GM12872 (cell line): ENCODE measurements at regions not wholly inside any gene's neighbourhood (a gene's known extent, or its start where the extent isn't known, plus 50 kb on each side); places are given as distances from the start of the nearest gene placed in this dataset.

Experiments
- CTCF ChIP-seq: IDR thresholded peaks from 3 replicates; pipeline ENCODE4 v1.5.1; 2011; ENCODE audit warnings: low read depth, mild to moderate bottlenecking, low read length, moderate library complexity; ENCODE audit not compliant: insufficient read depth

DNA sequence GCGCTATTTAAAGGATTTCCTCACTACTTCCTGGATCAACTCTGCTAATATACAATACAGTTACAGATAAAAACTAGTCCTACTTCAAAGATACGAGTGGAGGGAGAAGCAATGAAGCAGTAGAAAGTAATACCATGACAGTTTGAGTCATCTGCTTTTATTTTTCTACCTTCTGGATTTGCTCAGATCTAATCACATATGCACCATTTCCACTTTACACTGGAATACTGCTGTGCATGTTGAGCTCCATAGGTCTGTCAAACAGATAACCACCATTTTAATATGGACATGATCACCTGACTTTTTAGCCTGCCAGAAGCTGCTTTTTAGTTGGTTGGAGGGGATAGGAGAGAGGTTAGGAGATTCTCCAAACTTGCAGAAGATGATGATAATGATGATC is 92.5 kb downstream of the MMUT start:
- no peak for TF ChIP-seq CTCF

DNA sequence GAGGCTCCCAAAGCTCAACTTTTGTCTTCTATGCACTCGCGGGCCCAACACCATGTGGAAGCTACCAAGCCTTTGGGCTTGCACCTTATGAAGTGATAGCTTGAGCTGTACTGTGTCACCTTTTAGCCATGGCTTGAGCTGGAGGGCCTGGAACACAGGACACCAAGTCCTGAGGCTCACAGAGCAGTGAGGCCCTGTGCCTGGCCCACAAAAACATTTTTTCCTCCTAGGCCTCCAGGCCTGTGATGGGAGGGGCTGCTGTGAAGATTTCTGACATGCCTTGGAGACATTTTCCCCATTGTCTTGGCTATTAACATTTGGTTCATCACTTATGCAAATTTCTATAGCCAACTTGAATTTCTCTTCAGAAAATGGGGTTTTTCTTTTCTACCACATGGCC is 96.5 kb downstream of the MMUT start:
- no peak for TF ChIP-seq CTCF

GRCh38 chr6:49348561-49348960 is 114.5 kb downstream of the MMUT start:
- no peak for TF ChIP-seq CTCF

DNA sequence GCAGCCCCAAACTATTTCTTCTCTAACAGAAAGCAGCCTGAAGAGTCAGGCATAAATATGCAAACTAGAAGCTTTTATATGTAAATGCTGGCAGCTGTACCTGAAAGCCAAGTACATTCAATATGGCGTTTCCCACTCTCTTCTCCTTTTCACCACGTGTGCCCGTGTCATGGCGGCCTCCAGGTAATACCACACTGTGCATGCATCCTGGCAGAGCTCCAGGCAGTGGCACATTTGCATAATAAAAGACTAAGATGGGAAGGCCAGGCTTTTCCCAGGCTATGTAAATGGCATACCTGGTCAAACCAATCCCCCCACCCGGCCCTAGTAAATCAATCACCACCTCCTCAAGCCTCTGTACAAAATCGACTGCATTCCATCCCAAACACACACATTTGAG is 120.6 kb downstream of the MMUT start:
- no peak for TF ChIP-seq CTCF

DNA sequence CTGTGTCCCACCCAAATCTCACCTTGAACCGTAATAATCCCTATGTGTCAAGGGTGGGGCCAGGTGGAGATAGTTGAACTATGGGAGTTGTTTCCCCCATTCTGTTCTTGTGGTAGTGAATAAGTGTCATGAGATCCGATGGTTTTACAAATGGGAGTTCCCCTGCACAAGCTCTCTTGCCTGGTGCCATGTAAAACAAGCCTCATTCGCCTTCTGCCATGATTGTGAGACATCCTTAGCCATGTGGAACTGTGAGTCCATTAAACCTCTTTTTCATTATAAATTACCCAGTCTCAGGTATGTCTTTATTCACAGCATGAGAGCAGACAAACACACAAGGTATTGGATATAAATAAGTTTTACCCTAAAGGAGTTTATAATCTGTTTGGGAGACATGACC is 121.2 kb downstream of the MMUT start:
- TF ChIP-seq CTCF = no peak

GRCh38 chr6:49339096-49339495 is 124.0 kb downstream of the MMUT start:
- TF ChIP-seq CTCF = no peak

DNA sequence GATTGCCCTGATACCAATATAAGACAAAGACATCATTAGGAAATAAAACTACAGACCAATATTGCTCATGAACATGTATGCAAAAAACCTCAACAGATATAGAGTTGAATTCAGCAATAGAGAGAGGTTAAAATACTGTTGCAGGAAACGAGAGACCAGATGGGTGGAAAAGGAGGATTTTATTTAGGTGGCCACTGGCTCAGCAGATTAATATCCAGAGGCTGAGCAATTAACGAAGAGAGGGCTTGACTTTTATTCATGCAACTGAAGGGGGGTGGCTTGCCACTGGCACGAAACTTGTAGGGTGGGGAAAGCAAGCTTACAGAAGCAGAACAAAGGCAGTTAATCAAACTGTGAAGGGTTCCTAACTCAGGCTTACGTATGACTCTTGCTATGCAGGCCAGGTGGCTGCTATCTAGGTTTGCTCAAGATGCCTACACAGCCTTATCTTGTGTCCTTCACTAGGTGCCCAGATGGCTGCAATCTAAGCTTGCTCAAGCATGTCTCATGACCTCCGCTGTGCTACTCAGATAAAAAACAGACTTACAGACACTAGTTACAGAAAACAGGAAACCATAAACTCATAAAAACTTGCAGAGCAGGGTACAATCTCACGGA is 126.4 kb downstream of the MMUT start:
- TF ChIP-seq CTCF = no peak
